GM13976 (cell line): ENCODE measurements at regions not wholly inside any gene's neighbourhood (a gene's known extent, or its start where the extent isn't known, plus 50 kb on each side); places are given as distances from the start of the nearest gene placed in this dataset.

ENCODE experiments used
- DNase-seq: peaks from one replicate; pipeline ENCODE4 v3.0.0; 2012; ENCODE audit warnings: low spot score
- in situ Hi-C: fragments of 300-500 bp; cut with MboI; formaldehyde crosslinking; loops from one replicate; pipeline ENCODE4 v1.12.0; 2022; ENCODE audit warnings: low sequenced_read_pairs, mixed read lengths, inconsistent platforms; ENCODE audit not compliant: unreplicated experiment
- TF ChIP-seq, protein P1 (sequence below): IDR thresholded peaks from 2 replicates; pipeline ENCODE4 v1.5.1; 2012; ENCODE audit warnings: borderline replicate concordance, mild to moderate bottlenecking; ENCODE audit not compliant: insufficient read depth; ENCODE audit errors: extremely low read depth, missing control alignments, control extremely low read depth

DNA sequence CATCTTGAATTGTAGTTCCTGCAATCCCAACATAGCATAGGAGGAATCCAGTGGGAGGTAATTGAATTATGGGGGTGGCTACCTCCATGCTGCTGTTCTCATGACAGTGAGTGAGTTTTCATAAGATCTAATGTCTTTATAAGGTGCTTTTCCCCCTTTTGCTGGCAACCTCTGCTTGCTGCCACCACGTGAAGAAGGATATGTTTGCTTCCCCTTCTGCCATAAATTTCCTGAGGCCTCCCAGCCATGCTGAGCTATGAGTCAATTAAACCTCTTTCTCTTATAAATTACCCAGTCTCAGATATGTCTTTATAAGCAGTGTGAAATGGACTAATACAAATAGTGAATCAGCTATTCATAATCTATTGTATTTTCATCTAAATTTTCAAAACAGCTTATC is 537.3 kb downstream of the EPHA3 start:
- DNase-seq = no peak
- TF ChIP-seq, protein P1, sequence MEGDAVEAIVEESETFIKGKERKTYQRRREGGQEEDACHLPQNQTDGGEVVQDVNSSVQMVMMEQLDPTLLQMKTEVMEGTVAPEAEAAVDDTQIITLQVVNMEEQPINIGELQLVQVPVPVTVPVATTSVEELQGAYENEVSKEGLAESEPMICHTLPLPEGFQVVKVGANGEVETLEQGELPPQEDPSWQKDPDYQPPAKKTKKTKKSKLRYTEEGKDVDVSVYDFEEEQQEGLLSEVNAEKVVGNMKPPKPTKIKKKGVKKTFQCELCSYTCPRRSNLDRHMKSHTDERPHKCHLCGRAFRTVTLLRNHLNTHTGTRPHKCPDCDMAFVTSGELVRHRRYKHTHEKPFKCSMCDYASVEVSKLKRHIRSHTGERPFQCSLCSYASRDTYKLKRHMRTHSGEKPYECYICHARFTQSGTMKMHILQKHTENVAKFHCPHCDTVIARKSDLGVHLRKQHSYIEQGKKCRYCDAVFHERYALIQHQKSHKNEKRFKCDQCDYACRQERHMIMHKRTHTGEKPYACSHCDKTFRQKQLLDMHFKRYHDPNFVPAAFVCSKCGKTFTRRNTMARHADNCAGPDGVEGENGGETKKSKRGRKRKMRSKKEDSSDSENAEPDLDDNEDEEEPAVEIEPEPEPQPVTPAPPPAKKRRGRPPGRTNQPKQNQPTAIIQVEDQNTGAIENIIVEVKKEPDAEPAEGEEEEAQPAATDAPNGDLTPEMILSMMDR = no peak
- in situ Hi-C loops = no loop called here

DNA sequence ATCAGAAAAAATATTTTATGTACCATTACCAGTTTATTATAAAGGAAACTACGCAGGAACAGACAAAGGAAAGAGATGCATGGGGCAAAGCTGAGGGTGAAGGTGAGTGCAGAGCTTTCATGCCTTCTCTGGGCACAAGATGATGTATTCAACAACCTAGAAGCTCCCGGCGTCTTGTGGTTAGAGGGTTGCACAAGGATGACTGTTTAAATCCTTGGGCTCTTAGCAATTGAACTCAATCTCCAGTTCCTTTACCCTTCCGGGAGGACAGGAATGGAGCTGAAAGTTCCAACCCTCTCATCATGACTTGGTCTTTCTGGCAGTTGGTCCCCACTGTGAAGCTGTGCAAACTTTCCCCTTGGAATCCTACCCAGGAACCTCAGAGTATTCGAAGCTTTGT is 542.0 kb downstream of the EPHA3 start:
- in situ Hi-C loops = no loop called here
- TF ChIP-seq, protein P1 = no peak
- no peak for DNase-seq

DNA sequence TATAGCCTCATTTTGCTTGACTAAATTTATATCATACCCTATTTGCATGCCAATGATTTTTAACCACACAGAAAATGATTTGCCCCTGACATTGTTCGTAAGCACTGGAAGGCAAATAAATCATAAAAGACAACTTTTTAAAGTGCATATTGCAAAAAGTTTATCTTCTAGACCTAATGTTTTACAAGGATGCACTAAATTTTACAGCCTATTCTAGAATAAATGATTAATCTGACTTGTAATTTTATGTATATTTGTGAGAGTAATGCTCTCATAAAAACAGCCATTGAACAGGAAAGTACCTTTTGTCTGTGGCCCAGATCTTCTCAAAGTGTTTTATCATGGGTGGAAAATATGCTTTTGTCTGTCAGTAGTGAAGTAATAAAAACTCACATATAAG is 546.6 kb downstream of the EPHA3 start:
- no peak for DNase-seq
- in situ Hi-C loops = no loop called here
- TF ChIP-seq, protein P1 = no peak

DNA sequence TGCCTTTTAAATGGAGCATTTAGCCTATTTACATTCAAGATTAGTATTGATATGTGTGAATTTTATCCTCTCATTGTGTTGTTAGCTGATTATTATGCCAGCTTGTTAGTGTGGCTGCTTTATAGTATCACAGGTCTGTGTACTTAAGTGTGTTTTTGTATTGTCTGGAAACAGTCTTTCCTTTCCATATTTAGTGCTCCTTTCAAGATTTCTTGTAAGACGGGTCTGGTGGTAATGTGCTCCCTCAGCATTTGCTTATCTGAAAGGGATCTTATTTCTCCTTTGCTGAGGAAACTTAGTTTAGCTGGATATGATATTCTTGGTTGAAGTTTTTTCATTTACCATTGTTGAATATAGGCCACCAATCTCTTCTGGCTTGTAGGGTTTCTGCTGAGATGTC is 549.0 kb downstream of the EPHA3 start:
- DNase-seq = no peak
- in situ Hi-C loops = no loop called here
- TF ChIP-seq, protein P1 = no peak

DNA sequence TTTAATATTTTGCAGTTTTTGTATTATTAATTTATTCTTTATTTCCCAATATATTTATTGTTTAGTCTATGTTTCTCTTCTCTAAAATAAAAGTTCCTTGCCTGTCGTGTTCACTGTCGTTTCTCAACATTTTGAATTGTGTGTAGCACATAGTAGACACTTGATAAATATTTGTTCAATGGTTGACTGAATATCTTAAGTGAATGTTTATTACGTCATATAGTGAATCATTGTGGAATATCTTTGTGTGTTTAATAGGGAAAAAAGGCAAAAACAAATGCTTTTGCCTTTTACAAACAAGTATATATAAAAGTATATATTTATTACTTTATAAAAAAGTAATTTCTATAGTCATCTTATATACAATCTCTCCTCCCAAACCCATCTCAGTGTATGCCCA is 572.3 kb downstream of the EPHA3 start:
- in situ Hi-C loops = no loop called here
- DNase-seq = no peak
- TF ChIP-seq, protein P1 = no peak

DNA sequence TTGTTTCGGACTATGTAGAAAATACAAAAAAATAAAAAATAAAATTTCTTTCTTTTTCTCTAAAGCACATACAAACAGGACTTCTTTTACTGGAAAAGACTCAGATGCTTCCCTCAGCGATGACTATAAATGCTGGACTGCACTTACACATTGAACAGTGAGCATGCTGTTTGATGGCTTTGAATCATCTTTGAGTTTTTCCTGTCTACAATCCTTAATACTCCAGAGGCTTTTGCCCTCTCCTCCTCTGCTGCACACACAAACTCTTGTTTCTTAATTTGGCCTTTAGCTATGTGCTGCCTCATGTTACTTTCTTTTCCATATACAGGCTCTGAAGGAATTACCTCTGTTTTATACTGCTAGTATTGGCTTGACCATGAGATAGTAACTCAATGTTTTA is 575.1 kb downstream of the EPHA3 start:
- TF ChIP-seq, protein P1 = no peak
- DNase-seq = no peak
- in situ Hi-C loops = no loop called here

DNA sequence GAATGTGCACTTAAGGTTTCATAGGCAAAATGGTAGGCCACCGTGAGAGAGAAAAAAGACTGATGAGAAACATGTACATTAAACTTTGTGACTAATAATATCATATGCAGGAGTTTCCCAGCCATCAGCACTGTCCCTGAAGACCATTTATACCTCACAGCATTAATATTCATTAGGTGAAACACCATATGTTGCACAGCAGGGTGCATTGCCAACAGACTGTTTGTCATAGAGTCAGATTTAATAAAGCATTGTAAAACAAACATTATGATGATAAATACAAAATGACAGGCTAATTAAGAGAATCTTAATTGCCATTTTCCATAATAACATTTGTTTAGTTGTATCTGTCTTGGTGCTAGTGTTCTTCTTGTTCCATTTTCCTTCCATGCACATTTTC is 578.3 kb downstream of the EPHA3 start:
- in situ Hi-C loops = no loop called here
- no peak for DNase-seq
- TF ChIP-seq, protein P1 = no peak
